HG02678 (cell line): ENCODE measurements at regions not wholly inside any gene's neighbourhood (a gene's known extent, or its start where the extent isn't known, plus 50 kb on each side); places are given as distances from the start of the nearest gene placed in this dataset.

ENCODE experiments used
- ATAC-seq: cut with Tn5 transposase; IDR thresholded peaks from one replicate; pipeline ENCODE4 v1.9.1; 2021; ENCODE audit warnings: mild to moderate bottlenecking, moderate library complexity; ENCODE audit not compliant: unreplicated experiment

GRCh38 chr6:26214803-26215584 lies 127.8 kb downstream of the HFE start:
- ATAC-seq, result no peak

- ATAC-seq, result peak; percentile 21
These were observed 128.5 kb downstream of the HFE start for GRCh38 chr6:26215585-26216358.

GRCh38 chr6:26216359-26216885 lies 129.2 kb downstream of the HFE start:
- peak; percentile 74 for ATAC-seq

- no peak for ATAC-seq
These were observed 129.9 kb downstream of the HFE start for GRCh38 chr6:26216886-26217713.

GRCh38 chr6:26217714-26218075 lies 130.5 kb downstream of the HFE start:
- no peak for ATAC-seq

- no peak for ATAC-seq
These were observed 131.6 kb downstream of the HFE start for GRCh38 chr6:26218824-26219223.

- no peak for ATAC-seq
These were observed 133.1 kb downstream of the HFE start for GRCh38 chr6:26220145-26220970.

GRCh38 chr6:26221186-26221585 lies 134.0 kb downstream of the HFE start:
- no peak for ATAC-seq

GRCh38 chr6:26222571-26222970 lies 135.3 kb downstream of the HFE start:
- no peak for ATAC-seq

GRCh38 chr6:26223228-26223627 lies 136.0 kb downstream of the HFE start:
- ATAC-seq, result peak; percentile 14

- peak; percentile 82 for ATAC-seq
These were observed 136.7 kb downstream of the HFE start for GRCh38 chr6:26223650-26224546.

GRCh38 chr6:26224547-26224912 lies 137.3 kb downstream of the HFE start:
- no peak for ATAC-seq

- no peak for ATAC-seq
These were observed 138.0 kb downstream of the HFE start for GRCh38 chr6:26224940-26225847.

- no peak for ATAC-seq
These were observed 138.8 kb downstream of the HFE start for GRCh38 chr6:26225848-26226578.

GRCh38 chr6:26226579-26226967 lies 138.4 kb upstream of the BTN3A2 start:
- no peak for ATAC-seq

- ATAC-seq, result no peak
These were observed 134.6 kb upstream of the BTN3A2 start for GRCh38 chr6:26230351-26230750.

GRCh38 chr6:26231006-26231587 lies 133.9 kb upstream of the BTN3A2 start:
- ATAC-seq, result no peak
